HG03280 (cell line): ENCODE measurements at regions not wholly inside any gene's neighbourhood (a gene's known extent, or its start where the extent isn't known, plus 50 kb on each side); places are given as distances from the start of the nearest gene placed in this dataset.
"Not testable (repeated sequence)": the region's sequence is repeated elsewhere in the genome, so short reads cannot be mapped to it uniquely, and the experiment has no call there.

Source experiments
- ATAC-seq: cut with Tn5 transposase; IDR thresholded peaks from one replicate; pipeline ENCODE4 v1.9.1; 2021; ENCODE audit warnings: mild to moderate bottlenecking, moderate library complexity; ENCODE audit not compliant: unreplicated experiment

DNA sequence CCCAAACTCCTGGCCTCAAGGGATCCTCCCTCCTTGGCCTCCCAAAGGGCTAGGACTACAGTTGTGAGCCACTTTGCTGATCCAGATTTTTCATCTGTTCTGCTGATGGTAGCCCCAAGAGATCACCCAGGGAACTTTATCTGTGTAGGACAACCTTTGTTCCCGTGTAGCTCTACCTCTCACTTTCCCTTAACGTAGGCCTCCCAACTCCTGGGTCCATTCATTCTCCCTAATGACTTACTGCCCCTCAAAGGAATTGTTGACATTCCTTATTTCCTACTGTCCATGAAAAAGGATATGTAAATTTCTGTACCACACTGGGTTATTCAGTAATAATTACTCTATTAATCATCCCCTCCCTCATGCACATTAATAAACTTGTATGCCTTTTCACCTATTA, 51.0 kb upstream of the PHF24 start:
- ATAC-seq = no peak

DNA sequence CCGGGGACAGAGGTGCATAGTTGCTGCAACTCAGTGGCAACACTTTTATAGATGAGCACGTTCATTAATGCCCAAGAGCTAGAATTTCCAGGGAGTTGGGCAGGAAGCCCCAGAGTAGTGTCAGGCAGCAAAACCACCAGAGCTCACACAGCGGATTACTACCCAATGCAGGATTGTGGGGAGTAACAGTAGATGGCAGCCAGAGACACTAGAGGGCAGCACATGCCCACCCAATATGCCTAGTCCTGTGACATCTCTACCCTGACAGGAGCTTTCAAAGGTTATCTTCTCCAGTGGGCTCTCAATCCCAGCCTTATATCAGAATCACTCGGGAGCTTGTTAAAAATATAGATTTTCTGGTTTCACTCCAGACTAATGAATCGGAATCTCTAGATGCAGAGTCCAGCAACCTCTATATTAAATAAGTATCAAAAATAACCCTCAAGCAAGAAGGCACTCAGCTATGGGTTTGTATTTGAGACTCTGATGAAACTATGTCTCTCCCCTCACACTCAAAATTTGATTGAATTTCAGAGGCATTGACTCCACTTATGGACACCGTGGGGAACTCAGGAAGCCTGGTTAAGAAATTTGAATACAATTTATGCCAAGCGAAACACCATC, 58.4 kb upstream of the PHF24 start:
- ATAC-seq = no peak

DNA sequence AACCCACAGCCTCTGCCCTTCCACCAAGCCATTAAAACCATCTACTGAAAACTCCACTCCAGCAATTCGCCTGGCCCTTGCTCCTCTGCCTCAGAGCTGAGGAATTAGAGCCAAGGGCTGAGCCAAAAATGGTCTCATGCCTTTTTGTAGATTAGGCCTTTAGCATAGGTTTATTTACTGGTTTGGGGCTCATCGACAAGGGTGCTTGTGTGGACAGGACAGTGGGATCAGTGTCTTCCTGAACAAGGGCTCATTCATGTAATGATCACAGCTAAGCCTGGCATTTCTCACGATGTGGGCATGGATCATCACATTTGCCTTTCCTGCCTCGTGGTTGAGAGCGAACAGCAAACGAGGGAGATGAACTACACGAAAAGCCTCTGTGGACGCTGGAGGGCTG, 59.2 kb upstream of the PHF24 start:
- no peak for ATAC-seq

DNA sequence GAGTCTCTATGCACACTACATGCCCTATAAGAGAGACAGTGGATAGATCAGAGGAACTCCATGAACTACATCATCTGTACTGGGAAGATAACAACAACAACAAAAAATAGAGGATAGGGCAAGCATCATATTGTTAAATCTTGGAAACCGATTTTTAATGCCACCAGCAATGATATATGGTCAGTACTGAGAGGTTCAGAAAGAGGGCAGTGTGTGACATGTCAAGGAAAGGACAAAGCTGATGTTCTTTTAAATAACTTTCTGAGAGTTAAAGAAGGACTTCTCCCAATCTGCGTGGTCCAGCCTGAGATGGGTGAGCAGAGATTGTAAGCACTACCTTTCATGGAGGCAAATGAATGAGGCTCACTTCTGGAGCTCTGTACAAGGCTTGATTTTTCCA, 62.0 kb upstream of the PHF24 start:
- no peak for ATAC-seq

DNA sequence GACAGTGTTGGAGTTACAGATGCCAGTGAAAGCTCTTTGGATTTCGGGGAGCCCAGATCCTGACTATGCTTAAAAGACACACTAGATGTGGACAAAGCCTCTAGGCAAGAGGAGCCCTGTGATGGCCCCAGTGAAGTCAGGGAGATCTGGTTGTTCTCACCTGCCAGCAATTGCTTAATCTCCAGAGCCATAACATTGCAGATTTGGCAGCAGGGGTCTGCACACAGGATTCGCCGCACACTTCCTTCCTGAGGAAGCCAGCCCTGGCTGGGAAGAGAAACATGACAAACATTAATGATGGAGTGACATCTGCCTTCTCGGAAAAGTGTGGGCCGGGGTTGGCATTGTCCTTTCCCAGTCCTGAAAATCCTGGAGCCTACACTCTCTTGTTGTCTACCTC, 65.2 kb upstream of the PHF24 start:
- no peak for ATAC-seq

DNA sequence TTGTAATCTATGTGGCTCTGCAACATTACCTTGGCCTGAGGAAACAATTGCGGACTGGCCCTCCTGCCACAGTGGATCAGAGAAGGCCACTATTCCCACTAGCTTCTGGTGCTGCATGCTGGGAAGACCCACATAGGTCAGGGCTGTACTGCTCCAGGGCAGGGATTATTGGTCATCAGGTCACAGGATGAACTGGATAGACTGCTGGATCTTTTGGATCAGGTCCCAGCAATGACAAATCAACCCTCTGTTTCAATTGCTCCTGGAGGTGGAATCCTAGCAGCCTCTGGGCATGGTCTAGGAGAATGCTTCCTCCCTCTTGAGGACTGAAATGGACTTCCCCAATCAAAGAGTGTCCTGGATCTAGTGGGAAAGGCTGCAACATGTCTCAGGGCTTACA, 66.7 kb upstream of the PHF24 start:
- ATAC-seq = no peak

DNA sequence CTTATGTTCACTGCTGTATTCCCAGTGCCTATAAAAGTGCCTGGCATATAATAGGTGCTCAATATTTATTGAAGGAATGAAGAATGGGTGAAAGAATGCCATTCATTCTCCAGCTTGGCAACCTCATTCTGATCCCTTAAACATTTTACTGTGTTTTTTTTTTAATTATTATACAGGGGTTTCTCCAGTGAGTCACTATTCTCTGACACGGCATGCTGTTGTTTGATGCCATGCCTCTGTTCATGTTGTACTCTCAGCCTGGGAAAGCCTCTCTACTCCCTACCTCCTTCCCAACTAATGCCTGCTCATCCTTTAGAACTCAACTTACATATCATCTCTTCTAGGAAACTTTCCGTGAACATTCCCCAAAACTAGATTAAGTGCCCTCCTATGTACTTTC, 70.2 kb upstream of the PHF24 start:
- ATAC-seq = no peak

DNA sequence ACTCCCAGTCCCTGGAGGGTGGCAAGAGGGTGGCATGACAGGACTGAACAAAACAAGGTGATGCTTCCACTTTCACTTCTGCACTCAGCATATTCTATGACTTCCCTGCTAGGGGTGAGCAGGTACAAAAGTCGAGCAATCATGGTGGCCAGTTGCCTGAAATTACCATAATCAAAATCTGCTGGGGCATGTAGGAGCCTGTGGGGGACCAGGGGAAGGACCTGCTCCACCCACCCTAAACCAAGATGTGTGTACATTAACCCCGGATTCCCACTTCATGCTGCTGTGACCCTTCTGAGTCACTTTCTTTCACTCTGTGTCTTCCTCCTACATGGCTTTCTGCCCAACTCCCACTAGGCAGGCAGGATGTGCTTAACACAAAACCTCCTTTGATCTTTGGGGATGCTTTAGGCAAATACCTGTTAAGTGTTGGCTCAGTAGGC, 73.3 kb upstream of the PHF24 start:
- ATAC-seq = peak; percentile 60

DNA sequence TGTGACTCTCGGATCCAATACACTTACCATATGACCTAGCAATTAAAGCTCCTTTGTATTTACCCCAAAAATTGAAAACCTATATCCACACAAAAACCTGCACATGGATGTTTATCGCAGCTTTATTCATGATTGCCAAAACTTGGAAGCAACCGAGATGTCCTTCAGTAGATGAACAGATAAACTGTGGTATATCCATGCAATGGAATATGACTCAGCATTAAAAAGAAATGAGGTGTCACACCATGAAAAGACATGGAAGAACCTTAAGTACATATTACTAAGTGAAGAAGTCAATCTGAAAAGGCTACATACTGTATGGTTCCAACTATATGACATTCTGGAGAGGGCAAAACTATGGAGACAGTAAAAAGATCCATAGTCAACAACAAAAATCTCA, 82.0 kb upstream of the PHF24 start:
- ATAC-seq = no peak

DNA sequence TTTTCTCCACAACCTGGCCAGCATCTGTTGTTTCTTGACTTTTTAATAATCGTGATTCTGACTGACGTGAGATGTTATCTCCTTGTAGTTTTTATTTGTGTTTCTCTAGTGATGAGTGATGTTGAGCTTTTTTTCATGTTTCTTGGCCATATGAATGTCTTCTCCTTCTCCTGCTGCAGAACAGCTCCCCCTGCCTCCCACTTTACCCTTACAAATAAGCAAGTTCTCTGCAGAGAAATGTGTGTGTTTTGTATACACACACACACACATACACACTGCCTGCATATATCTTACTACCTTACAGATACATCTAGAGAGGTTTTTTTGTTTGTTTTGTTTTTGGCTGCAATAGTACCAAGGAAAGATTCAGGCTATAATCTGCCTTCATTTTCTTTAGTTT, 88.7 kb upstream of the PHF24 start:
- no peak for ATAC-seq

DNA sequence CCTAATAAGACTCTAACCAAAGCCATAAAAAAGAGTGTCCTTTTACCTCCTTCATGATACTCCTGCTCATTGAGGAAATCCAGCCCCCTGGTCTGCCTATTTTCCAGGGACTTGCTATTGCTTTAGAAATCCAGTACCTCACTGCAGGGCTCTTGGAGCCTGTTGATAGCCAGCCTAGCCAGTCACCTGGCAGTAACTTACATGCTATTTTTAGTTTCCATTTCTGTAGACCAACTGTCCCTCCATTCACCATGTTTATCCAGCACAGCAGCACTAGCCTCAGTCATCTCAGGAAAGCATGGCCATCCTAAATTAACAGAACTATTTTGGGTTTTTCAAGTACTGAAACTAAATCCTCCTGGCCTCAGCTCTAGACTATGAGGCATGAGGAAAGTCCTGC, 91.5 kb upstream of the PHF24 start:
- ATAC-seq = no peak

DNA sequence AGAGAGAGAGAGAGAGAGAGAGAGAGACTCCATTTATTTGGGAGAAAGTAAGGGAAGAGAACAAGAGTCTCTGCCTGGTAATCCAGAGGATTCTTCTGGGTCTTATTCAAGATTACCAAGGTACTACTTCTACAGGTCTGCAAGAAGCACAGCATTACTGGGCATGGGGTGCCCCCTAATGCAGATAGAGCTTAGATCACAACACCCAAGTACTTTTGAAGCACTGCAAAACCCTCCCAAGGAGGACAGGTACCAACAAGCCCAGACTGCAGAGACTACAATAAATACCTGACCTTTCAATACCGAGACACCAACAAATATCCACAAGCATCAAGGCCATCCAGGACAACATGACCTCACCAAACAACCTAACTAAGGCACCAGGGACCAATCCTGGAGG, 94.7 kb upstream of the PHF24 start:
- no peak for ATAC-seq

DNA sequence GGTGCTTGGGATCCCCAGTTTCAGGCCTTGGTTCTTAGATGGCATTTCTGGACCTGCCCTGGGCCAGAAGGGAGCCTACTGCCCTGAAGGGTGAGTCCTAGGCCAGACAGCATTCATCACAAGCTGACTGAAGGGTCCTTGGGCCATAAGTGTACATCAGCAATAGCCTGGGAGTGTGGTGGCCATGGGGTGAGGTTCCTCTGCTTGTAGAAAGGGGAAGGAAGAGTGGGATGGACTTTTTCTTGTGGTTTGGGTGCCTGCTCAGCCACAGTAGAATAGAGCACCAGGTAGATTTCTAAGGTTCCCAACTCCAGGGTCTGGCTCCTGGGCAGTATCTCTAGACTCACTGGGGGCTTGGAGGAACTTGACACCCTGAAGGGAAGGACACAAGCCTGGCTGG, 95.2 kb upstream of the PHF24 start:
- ATAC-seq = no peak

DNA sequence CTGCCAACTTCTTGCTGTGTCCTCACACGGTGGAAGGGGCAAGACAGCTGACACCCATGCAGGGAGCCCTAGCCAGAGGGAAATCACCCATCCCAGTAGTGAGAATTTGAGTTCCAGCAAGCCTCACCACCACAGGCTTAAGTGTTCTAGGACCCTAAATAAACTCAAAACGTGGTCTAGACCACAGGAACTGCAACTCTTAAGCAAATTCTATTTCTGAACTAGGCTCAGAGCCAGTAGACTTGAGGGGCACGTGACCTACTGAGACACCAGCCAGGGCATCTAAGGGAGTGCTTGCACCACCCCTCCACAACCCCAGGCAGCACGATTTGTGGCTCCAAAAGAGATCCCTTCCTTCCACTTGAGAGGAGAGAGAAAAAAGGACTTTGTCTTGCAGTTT, 96.0 kb upstream of the PHF24 start:
- ATAC-seq = no peak

DNA sequence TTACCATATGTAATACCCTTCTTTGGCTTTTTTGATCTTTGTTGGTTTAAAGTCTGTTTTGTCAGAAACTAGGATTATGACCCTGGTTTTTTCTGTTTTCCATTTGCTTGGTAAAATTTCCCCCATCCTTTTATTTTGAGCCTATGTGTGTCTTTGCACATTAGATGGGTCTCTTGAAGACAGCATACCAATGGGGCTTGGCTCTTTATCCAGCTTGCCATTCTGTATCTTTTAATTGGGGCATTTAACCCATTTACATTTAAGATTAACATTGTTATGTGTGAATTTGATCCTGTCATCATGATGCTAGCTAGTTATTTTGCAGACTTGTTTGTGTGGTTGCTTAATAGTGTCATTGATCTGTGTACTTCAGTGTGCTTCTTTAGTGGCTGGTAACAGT, 103.1 kb upstream of the PHF24 start:
- ATAC-seq = not testable (repeated sequence)

DNA sequence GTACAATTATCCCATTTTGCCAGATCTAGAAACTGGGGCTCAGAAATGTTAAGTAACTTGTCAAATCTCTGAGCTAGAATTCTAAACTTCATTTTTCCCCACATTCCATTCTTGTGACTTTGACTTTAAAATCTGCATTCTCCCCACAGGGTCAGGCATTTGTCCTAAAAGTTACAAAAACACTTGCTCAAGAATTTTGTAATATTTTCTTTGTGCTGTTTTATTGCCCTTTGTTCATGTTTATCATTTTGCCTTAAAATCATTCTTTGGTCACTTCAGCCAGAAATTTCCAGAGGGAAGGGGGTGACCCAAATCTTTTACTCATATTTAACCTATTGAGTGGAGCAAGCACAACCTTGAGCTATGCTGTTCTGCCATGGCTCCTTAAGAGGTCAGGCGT, 120.1 kb upstream of the CCL21 start:
- ATAC-seq = no peak

DNA sequence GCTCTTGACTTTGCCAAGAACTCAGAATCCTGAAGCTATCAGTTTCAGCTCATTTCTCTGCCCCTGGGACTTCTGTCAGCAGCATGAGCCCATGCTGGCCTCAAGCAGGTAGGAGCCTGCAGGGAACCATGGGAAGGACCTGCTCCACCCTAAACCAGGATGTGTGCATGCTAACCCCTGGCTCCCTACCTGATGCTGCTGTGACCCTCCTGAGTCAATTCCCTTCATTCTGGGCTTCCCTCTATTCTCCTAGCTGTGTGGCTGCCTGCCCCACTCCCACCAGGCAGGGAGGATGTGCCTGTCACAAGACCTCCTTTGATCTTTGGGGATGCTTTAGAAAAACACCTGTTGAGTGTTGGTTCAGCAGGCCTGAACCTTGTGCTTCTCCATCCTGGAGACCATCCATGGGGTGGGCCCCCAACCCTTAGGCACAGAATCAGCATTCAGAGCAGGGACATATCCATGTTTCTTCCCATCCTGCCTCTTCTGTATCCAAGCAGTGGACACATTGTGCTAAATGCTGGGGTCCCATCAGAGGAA, 117.1 kb upstream of the CCL21 start:
- ATAC-seq = no peak

DNA sequence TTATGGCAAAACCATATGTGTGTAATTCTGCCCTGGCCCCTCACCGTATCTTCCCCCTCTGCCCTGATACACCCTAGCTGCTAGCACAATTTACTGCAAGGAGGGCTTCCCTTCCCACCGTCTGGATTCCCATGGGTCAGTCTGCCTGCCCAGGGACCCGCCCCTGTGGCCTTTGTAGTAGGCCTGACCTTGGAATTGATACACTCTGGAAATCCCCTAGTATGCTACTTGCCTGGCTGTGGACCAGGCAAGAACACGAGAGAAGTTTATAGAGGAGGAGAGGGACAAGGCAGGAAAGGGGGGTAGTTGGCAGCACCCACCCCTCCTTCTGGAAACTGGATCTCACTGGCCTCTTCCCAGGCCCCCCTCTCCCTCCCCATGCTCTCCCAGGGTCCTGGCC, 115.8 kb upstream of the CCL21 start:
- no peak for ATAC-seq

DNA sequence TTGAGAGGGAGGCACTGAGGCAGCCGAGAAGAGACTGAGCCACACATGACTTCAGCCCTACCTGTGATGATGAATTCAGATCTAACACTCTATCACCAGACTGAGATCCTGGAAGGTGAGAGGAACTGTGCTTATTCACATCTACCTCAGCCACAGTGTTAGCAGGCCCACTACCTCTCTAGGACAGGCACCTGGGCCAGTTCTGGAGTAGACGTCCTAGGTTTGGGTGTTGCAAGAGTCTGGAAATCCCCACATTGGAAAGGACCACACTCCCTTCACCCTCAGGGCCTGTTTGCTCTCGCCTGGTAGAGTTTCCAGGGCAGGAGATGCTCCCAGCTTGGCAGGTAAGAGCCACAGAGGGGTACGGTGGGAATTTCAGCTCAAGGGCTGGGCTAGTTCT, 113.8 kb upstream of the CCL21 start:
- no peak for ATAC-seq

DNA sequence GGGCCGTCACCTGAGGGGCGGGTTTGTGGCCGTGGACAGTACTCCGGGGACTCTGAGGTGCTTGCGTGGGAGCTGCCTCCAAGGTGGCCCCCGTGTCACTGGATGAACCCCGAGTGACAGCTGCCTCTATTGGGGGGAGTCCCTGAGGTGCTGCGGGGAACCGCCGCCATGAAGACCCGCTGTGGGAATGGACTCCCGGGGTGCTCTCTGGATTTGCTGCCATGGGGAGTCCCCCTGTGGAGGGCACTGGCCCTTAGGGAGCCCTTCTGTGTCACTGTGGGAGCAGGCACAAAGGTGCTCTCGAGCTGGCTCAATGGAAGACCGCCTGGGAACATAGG, 100.2 kb upstream of the CCL21 start:
- no peak for ATAC-seq

DNA sequence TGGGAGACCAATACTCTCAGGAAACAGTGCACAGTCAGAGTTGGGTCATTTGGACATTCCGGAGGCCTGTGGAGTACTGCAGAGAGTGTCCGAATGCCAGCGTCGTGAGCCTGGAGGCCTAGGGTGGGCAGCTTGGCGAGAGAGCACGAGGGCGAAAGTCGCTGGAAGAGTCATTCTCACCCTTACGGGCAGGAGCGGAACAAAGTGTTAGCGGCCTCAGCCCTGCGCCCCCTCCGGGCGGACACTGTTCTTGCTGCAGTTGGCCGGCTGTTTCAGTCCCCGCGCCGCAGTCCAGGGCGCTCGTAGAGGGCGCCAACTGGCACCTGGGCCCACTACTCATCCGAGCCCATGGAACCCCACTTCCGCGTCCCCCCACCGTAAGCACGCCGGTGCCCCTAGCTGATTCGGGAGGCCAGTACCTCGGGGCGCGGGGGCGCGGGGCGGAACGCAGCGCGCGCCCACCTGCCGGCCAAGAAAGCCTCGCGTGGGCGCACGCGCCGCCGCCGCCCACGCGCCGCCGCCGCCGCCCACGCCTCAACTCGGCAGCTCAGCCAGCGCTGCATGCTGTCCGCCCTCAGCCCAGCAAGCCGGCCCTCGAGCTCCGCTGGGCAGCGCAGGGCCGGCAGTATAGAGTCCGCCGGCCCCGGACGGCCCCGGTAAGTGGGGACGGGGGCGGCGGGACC, 99.7 kb upstream of the CCL21 start:
- ATAC-seq = no peak

DNA sequence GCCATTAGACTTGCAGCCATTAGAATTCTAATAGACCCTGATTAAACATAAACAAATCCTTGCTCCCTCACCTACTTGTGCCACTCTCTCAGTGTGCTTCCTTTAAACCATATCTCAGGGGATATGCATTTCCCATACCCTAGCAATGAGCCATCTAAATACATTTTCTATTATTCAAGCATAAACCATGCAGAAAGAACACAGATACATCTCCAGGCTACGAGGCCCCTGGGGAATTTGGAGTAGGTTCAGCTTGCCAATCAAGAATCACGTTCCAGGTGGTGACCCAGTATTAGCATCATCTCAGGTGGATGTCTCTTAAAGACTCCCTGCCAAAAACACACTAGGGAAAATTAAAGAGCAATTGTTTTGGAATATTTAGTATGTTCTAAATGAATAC, 93.0 kb upstream of the CCL21 start:
- ATAC-seq = no peak

DNA sequence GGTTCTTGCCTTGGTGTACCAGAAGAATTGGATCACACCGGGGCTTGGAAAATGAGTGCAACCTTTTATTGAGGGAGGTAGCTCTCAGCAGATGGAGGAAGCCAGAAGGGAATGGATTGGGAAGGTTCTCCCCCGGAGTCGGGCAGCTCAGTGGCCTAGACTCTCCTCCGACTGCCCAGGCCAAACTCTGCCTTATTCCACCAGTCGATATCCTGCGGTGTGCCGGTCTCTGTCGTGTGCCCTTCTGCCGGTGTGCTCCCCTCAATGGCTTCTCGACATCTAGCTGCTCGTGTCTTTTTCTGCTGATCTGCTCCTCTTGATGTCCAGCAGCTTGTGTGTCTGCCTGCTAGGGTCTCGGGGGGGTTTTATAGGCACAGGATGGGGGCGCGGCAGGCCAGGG, 87.4 kb upstream of the CCL21 start:
- no peak for ATAC-seq
